ENCODE measurements at regions not wholly inside any gene's neighbourhood (a gene's known extent, or its start where the extent isn't known, plus 50 kb on each side); places are given as distances from the start of the nearest gene placed in this dataset.
A peak's percentile ranks its signal among the peaks of the same experiment; 100 is the strongest.

- Histone ChIP-seq H3K4me3 (ENCODE audit: low read depth in 1 of 3, low read length in 3 of 3) (no peak overlapping the region), H3K27ac (ENCODE audit: low read depth in 1 of 3, low read length in 2 of 3) (no peak overlapping the region), H3K27me3 (ENCODE audit: control insufficient read depth in 3 of 3, insufficient read depth in 3 of 3, low read length in 3 of 3) (no peaks in the 10 kb centered on the region), H3K36me3 (ENCODE audit: control insufficient read depth in 3 of 3, insufficient read depth in 2 of 3, low read depth in 1 of 3, low read length in 3 of 3) (no peaks in the 10 kb centered on the region), H3K9me3 (ENCODE audit: control insufficient read depth in 2 of 2, insufficient read depth in 1 of 2, low read depth in 1 of 2, low read length in 1 of 2) (peaks cover 0 to 5% of the 10 kb centered on the region in 2 donors), H3K4me1 (ENCODE audit: control insufficient read depth in 3 of 3, insufficient read depth in 2 of 3, low read depth in 1 of 3, low read length in 2 of 3) (no peaks in the 10 kb centered on the region)
- 73 to 84% (median 76%) methylated on average over 7 of the region's 7 CpGs for WGBS, 3 donors
- FAIRE-seq (no peak), DNase-seq (no peak)
These were observed 126.9 kb upstream of the NDUFV2 start for GRCh38 chr18:8975624-8976023.

- Histone ChIP-seq H3K27ac (ENCODE audit: low read depth in 1 of 3, low read length in 2 of 3) (no peak overlapping the region), H3K36me3 (ENCODE audit: control insufficient read depth in 3 of 3, insufficient read depth in 2 of 3, low read depth in 1 of 3, low read length in 3 of 3) (no peaks in the 10 kb centered on the region), H3K4me3 (ENCODE audit: low read depth in 1 of 3, low read length in 3 of 3) (no peak overlapping the region), H3K4me1 (ENCODE audit: control insufficient read depth in 3 of 3, insufficient read depth in 2 of 3, low read depth in 1 of 3, low read length in 2 of 3) (no peaks in the 10 kb centered on the region), H3K9me3 (ENCODE audit: control insufficient read depth in 2 of 2, insufficient read depth in 1 of 2, low read depth in 1 of 2, low read length in 1 of 2) (peaks cover 0 to 5% of the 10 kb centered on the region in 2 donors), H3K27me3 (ENCODE audit: control insufficient read depth in 3 of 3, insufficient read depth in 3 of 3, low read length in 3 of 3) (no peaks in the 10 kb centered on the region)
- WGBS, 3 donors: 81 to 98% (median 97%) methylated on average over 3 of the region's 3 CpGs
- DNase-seq: no peak
- no peak for FAIRE-seq
These were observed 125.9 kb upstream of the NDUFV2 start for GRCh38 chr18:8976606-8977005.

- Histone ChIP-seq H3K27ac (ENCODE audit: low read depth in 1 of 3, low read length in 2 of 3) (no peak overlapping the region), H3K9me3 (ENCODE audit: control insufficient read depth in 2 of 2, insufficient read depth in 1 of 2, low read depth in 1 of 2, low read length in 1 of 2) (peaks cover 0 to 5% of the 10 kb centered on the region in 2 donors), H3K27me3 (ENCODE audit: control insufficient read depth in 3 of 3, insufficient read depth in 3 of 3, low read length in 3 of 3) (no peaks in the 10 kb centered on the region), H3K4me1 (ENCODE audit: control insufficient read depth in 3 of 3, insufficient read depth in 2 of 3, low read depth in 1 of 3, low read length in 2 of 3) (no peaks in the 10 kb centered on the region), H3K4me3 (ENCODE audit: low read depth in 1 of 3, low read length in 3 of 3) (no peak overlapping the region), H3K36me3 (ENCODE audit: control insufficient read depth in 3 of 3, insufficient read depth in 2 of 3, low read depth in 1 of 3, low read length in 3 of 3) (no peaks in the 10 kb centered on the region)
- FAIRE-seq (no peak), DNase-seq (no peak)
These were observed 125.3 kb upstream of the NDUFV2 start for GRCh38 chr18:8977166-8977565.

- DNase-seq: no peak
- FAIRE-seq: no peak
- WGBS, 3 donors: 90 to 96% (median 94%) methylated on average over 1 of the region's 1 CpG
These were observed 124.8 kb upstream of the NDUFV2 start for GRCh38 chr18:8977701-8978100.

GRCh38 chr18:8978394-8978793 lies 124.1 kb upstream of the NDUFV2 start:
- Histone ChIP-seq H3K9me3 (ENCODE audit: control insufficient read depth in 2 of 2, insufficient read depth in 1 of 2, low read depth in 1 of 2, low read length in 1 of 2) (peaks cover 0 to 5% of the 10 kb centered on the region in 2 donors), H3K4me1 (ENCODE audit: control insufficient read depth in 3 of 3, insufficient read depth in 2 of 3, low read depth in 1 of 3, low read length in 2 of 3) (no peaks in the 10 kb centered on the region), H3K36me3 (ENCODE audit: control insufficient read depth in 3 of 3, insufficient read depth in 2 of 3, low read depth in 1 of 3, low read length in 3 of 3) (no peaks in the 10 kb centered on the region), H3K27ac (ENCODE audit: low read depth in 1 of 3, low read length in 2 of 3) (no peak overlapping the region), H3K27me3 (ENCODE audit: control insufficient read depth in 3 of 3, insufficient read depth in 3 of 3, low read length in 3 of 3) (no peaks in the 10 kb centered on the region), H3K4me3 (ENCODE audit: low read depth in 1 of 3, low read length in 3 of 3) (no peak overlapping the region)
- DNase-seq (no peak), FAIRE-seq (no peak)
- 79 to 86% (median 80%) methylated on average over 6 of the region's 6 CpGs for WGBS, 3 donors

More at GRCh38 chr18:8977701-8978100, 124.8 kb upstream of the NDUFV2 start:
- Histone ChIP-seq H3K9me3 (ENCODE audit: control insufficient read depth in 2 of 2, insufficient read depth in 1 of 2, low read depth in 1 of 2, low read length in 1 of 2) (peaks cover 0 to 5% of the 10 kb centered on the region in 2 donors), H3K27ac (ENCODE audit: low read depth in 1 of 3, low read length in 2 of 3) (no peak overlapping the region), H3K27me3 (ENCODE audit: control insufficient read depth in 3 of 3, insufficient read depth in 3 of 3, low read length in 3 of 3) (no peaks in the 10 kb centered on the region), H3K4me1 (ENCODE audit: control insufficient read depth in 3 of 3, insufficient read depth in 2 of 3, low read depth in 1 of 3, low read length in 2 of 3) (no peaks in the 10 kb centered on the region), H3K36me3 (ENCODE audit: control insufficient read depth in 3 of 3, insufficient read depth in 2 of 3, low read depth in 1 of 3, low read length in 3 of 3) (no peaks in the 10 kb centered on the region), H3K4me3 (ENCODE audit: low read depth in 1 of 3, low read length in 3 of 3) (no peak overlapping the region)

GRCh38 chr18:8979258-8979988 lies 123.1 kb upstream of the NDUFV2 start:
- WGBS, 3 donors: 71 to 88% (median 86%) methylated on average over 3 of the region's 3 CpGs
- DNase-seq: no peak
- H3K27me3 ChIP-seq (ENCODE audit: control insufficient read depth in 3 of 3, insufficient read depth in 3 of 3, low read length in 3 of 3): no peaks in the 10 kb centered on the region
- no peaks in the 10 kb centered on the region for H3K36me3 ChIP-seq (ENCODE audit: control insufficient read depth in 3 of 3, insufficient read depth in 2 of 3, low read depth in 1 of 3, low read length in 3 of 3)
- H3K4me1 ChIP-seq (ENCODE audit: control insufficient read depth in 3 of 3, insufficient read depth in 2 of 3, low read depth in 1 of 3, low read length in 2 of 3): no peaks in the 10 kb centered on the region
- H3K4me3 ChIP-seq (ENCODE audit: low read depth in 1 of 3, low read length in 3 of 3): no peak overlapping the region
- no peak overlapping the region for H3K27ac ChIP-seq (ENCODE audit: low read depth in 1 of 3, low read length in 2 of 3)
- FAIRE-seq: no peak
- peaks cover 0 to 1% of the 10 kb centered on the region in 2 donors for H3K9me3 ChIP-seq (ENCODE audit: control insufficient read depth in 2 of 2, insufficient read depth in 1 of 2, low read depth in 1 of 2, low read length in 1 of 2)

GRCh38 chr18:8980496-8980895 lies 122.0 kb upstream of the NDUFV2 start:
- 78 to 86% (median 80%) methylated on average over 6 of the region's 6 CpGs for WGBS, 3 donors
- Histone ChIP-seq H3K36me3 (ENCODE audit: control insufficient read depth in 3 of 3, insufficient read depth in 2 of 3, low read depth in 1 of 3, low read length in 3 of 3) (no peaks in the 10 kb centered on the region), H3K9me3 (ENCODE audit: control insufficient read depth in 2 of 2, insufficient read depth in 1 of 2, low read depth in 1 of 2, low read length in 1 of 2) (no peaks in the 10 kb centered on the region), H3K27me3 (ENCODE audit: control insufficient read depth in 3 of 3, insufficient read depth in 3 of 3, low read length in 3 of 3) (no peaks in the 10 kb centered on the region), H3K27ac (ENCODE audit: low read depth in 1 of 3, low read length in 2 of 3) (no peak overlapping the region), H3K4me1 (ENCODE audit: control insufficient read depth in 3 of 3, insufficient read depth in 2 of 3, low read depth in 1 of 3, low read length in 2 of 3) (no peaks in the 10 kb centered on the region), H3K4me3 (ENCODE audit: low read depth in 1 of 3, low read length in 3 of 3) (no peak overlapping the region)
- FAIRE-seq (no peak), DNase-seq (peak in 1 of 2 donors; percentile 16)

GRCh38 chr18:8980918-8981317 lies 121.6 kb upstream of the NDUFV2 start:
- 88 to 94% (median 92%) methylated on average over 6 of the region's 6 CpGs for WGBS, 3 donors
- no peak for DNase-seq
- Histone ChIP-seq H3K27ac (ENCODE audit: low read depth in 1 of 3, low read length in 2 of 3) (no peak overlapping the region), H3K4me3 (ENCODE audit: low read depth in 1 of 3, low read length in 3 of 3) (no peak overlapping the region), H3K36me3 (ENCODE audit: control insufficient read depth in 3 of 3, insufficient read depth in 2 of 3, low read depth in 1 of 3, low read length in 3 of 3) (no peaks in the 10 kb centered on the region), H3K27me3 (ENCODE audit: control insufficient read depth in 3 of 3, insufficient read depth in 3 of 3, low read length in 3 of 3) (no peaks in the 10 kb centered on the region), H3K4me1 (ENCODE audit: control insufficient read depth in 3 of 3, insufficient read depth in 2 of 3, low read depth in 1 of 3, low read length in 2 of 3) (no peaks in the 10 kb centered on the region), H3K9me3 (ENCODE audit: control insufficient read depth in 2 of 2, insufficient read depth in 1 of 2, low read depth in 1 of 2, low read length in 1 of 2) (no peaks in the 10 kb centered on the region)
- FAIRE-seq: no peak
